ENCODE measurements at regions not wholly inside any gene's neighbourhood (a gene's known extent, or its start where the extent isn't known, plus 50 kb on each side); places are given as distances from the start of the nearest gene placed in this dataset.

DNA sequence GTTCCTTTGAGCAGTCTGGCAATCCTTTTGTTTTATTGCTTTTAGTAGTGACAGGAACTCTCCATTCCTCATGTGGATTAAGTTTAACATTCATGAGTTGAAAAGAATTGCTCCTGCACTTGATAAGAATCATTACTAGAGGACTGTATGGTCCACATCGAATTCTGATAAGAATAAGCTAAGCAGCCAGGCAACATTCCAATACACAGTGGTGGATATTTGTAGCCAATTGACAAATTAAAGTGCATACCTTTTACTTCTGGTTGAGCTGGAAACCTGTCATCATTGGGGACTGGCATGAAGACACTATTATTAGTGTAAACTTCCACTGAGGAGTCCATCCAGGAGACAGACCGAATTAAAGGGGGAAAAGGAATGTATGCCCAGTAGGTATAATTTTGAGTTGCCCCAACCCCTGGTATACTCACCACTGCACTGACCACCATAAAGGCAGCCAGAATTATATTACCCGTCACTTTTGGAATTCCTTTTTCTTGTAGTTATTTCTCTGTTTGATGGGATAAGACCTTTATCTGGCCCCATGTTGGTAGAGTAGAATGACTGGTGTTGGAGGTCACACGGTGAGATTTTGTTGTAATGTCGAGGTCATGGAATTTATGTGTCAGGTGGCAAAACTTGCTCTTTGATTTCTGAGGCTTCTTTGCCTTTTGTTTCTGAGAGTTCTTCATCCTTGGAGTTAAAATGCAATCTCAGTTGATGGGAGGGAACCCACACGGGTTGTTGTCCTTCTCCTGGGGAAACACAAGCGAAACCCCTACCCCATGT, 72.1 kb upstream of the ARL4D start:
- TF ChIP-seq, protein P1, sequence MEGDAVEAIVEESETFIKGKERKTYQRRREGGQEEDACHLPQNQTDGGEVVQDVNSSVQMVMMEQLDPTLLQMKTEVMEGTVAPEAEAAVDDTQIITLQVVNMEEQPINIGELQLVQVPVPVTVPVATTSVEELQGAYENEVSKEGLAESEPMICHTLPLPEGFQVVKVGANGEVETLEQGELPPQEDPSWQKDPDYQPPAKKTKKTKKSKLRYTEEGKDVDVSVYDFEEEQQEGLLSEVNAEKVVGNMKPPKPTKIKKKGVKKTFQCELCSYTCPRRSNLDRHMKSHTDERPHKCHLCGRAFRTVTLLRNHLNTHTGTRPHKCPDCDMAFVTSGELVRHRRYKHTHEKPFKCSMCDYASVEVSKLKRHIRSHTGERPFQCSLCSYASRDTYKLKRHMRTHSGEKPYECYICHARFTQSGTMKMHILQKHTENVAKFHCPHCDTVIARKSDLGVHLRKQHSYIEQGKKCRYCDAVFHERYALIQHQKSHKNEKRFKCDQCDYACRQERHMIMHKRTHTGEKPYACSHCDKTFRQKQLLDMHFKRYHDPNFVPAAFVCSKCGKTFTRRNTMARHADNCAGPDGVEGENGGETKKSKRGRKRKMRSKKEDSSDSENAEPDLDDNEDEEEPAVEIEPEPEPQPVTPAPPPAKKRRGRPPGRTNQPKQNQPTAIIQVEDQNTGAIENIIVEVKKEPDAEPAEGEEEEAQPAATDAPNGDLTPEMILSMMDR (conservative IDR thresholded peaks at IDR 0.05 in 1 of 2, IDR thresholded peaks at IDR 0.05 in 1 of 2; ENCODE audit: low read depth in 1 of 2, low read length in 2 of 2), result no peak
- no peak for TF ChIP-seq EZH2 (IDR thresholded peaks at IDR 0.05; ENCODE audit: low read length, missing control alignments)

Data from fibroblast of lung (primary cell).